ENCODE measurements at regions not wholly inside any gene's neighbourhood (a gene's known extent, or its start where the extent isn't known, plus 50 kb on each side); places are given as distances from the start of the nearest gene placed in this dataset.

GRCh38 chr12:127533353-127533752 is 733.6 kb upstream of the TMEM132C start:
- TF ChIP-seq BCL11A (IDR thresholded peaks at IDR 0.05; ENCODE audit: low read depth, low read length) = no peak
- TF ChIP-seq SIX5 (IDR thresholded peaks at IDR 0.05; ENCODE audit: low read depth, low read length, severe bottlenecking) = no peak
- TF ChIP-seq, protein P1, sequence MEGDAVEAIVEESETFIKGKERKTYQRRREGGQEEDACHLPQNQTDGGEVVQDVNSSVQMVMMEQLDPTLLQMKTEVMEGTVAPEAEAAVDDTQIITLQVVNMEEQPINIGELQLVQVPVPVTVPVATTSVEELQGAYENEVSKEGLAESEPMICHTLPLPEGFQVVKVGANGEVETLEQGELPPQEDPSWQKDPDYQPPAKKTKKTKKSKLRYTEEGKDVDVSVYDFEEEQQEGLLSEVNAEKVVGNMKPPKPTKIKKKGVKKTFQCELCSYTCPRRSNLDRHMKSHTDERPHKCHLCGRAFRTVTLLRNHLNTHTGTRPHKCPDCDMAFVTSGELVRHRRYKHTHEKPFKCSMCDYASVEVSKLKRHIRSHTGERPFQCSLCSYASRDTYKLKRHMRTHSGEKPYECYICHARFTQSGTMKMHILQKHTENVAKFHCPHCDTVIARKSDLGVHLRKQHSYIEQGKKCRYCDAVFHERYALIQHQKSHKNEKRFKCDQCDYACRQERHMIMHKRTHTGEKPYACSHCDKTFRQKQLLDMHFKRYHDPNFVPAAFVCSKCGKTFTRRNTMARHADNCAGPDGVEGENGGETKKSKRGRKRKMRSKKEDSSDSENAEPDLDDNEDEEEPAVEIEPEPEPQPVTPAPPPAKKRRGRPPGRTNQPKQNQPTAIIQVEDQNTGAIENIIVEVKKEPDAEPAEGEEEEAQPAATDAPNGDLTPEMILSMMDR (IDR thresholded peaks at IDR 0.05 in 2 of 3, conservative IDR thresholded peaks at IDR 0.05 in 1 of 3; ENCODE audit: control insufficient read depth in 2 of 3, extremely low read depth in 1 of 3, insufficient read depth in 1 of 3, low read depth in 3 of 3, low read length in 3 of 3) = no peak
- TF ChIP-seq ESRRA (IDR thresholded peaks at IDR 0.05; ENCODE audit: low read length) = no peak
- no peak for TF ChIP-seq ZZZ3 (IDR thresholded peaks at IDR 0.05; ENCODE audit: control insufficient read depth, insufficient read length, low read depth)
- no peak for TF ChIP-seq EZH2 (IDR thresholded peaks at IDR 0.05; ENCODE audit: borderline replicate concordance, control insufficient read depth, low read depth, low read length)
- TF ChIP-seq POLR2A (IDR thresholded peaks at IDR 0.05; ENCODE audit: low read depth, low read length) = no peak
- TF ChIP-seq TAF1 (IDR thresholded peaks at IDR 0.05; ENCODE audit: borderline replicate concordance, low read depth, low read length) = no peak
- no peak for TF ChIP-seq BACH1 (IDR thresholded peaks at IDR 0.05; ENCODE audit: borderline replicate concordance)
